Ovary (tissue), 3 donors: ENCODE measurements at regions not wholly inside any gene's neighbourhood (a gene's known extent, or its start where the extent isn't known, plus 50 kb on each side); places are given as distances from the start of the nearest gene placed in this dataset.

Experiments
- CTCF ChIP-seq, 3 donors: fragments of 450-650 bp in 2 of 3; fragments of 200-600 bp in 1 of 3; IDR thresholded peaks; one replicate each; pipeline versions ENCODE4 v1.5.1 to v1.8.0; 2016 to 2022; ENCODE audit warnings: antibody characterized with exemption in 3 of 3, mild to moderate bottlenecking in 1 of 3
- EP300 ChIP-seq: sonication (generic); formaldehyde crosslinking; IDR thresholded peaks from one replicate; pipeline ENCODE4 v1.6.1; 2017; ENCODE audit warnings: antibody characterized with exemption
- POLR2A ChIP-seq: fragments of 450-650 bp; IDR thresholded peaks from one replicate; pipeline ENCODE4 v1.6.1; 2017; ENCODE audit warnings: antibody characterized with exemption, mild to moderate bottlenecking, moderate library complexity
- donor health status: DM: no; HTN: no; CAD: no.

DNA sequence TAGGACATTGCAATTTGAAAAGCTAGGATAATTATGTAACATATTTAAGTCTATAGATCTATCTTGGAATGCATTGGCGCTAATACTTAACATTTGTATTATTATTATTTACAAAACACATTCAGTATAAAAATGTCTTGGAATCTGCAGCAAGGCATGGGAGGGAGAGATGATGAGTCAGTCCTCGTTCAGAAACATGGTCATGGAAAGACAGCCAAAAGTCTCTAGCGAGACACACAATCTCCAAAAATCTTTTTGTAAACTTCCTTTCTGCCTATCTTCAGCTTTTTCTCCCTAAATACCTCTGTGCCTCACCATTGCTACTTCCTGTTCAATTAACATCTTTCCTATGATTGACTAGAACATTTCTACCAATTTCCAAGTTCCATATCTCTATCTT is 188.4 kb upstream of the CACNA2D1 start:
- TF ChIP-seq CTCF (IDR thresholded peaks at IDR 0.05): no peak
- no peak for TF ChIP-seq POLR2A
- no peak for TF ChIP-seq EP300
